HT1080 (cell line): ENCODE measurements at regions not wholly inside any gene's neighbourhood (a gene's known extent, or its start where the extent isn't known, plus 50 kb on each side); places are given as distances from the start of the nearest gene placed in this dataset.

ENCODE experiments used
- DNase-seq: peaks from one replicate; pipeline ENCODE4 v3.0.0-alpha.2; 2015; ENCODE audit warnings: low read depth

DNA sequence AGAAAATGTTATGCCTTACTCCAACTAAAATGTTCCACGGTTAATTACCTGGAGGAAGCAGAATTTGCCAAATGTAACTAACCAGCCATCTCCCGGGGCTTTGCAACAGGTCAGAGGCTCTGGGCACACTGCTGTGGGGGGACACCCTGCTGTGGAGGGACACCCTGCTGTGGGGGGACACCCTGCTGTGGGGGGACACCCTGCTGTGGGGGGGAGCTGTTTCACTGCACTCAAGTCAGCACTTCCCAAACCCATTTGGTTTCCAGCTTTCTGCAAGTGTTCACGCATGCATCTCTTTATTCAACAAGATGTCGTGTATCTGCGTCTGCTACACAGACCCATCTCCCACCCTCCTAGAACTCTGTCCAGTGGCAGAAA is 239.5 kb downstream of the C16orf95 start:
- DNase-seq: no peak

DNA sequence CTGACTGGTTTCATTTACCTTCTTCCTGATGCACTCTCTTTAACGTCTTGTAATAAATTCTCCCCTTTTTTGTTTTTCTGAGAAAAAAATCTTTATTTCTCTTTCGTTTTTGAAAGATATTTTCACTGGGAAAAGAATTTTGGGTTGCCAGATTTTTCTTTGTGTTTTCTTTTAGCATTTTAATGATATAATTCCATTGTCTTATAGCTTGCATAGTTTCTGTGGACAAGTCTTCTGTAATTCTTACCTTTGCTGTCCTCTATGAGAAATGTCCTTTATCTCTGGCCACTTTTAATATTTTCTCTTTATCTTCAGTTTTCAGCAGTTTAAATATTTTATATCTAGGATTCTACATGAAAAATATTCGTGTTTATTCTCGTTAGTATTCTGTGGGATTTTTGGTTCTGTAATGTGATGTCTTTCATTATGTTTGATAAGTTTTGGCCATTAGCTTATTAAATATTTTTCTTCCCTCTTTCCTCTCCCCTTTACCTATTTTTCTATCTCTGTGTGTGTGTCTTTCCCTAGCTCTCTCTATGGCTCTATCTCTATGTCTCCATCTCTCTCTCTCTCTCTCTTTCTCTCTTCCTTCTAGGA is 236.5 kb downstream of the C16orf95 start:
- DNase-seq: no peak

DNA sequence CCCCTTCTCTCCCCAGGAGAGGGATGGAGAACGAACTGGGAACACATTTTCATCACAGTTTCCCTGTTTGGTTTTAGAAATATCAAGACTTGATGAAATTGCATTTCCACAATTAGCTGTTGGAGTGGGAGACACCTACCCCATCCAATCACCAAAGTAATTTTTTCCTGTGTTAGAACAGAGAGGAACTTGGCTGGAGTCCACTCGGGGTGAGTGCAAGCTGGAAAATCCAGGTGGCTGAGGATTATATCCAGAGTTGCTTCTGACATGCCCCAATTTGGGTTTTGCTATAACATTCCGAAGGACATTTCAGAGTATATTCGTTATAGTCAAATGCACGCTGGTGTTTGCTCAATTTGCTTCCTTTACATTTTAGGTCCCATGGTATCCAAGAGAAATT is 231.8 kb downstream of the C16orf95 start:
- DNase-seq: no peak

DNA sequence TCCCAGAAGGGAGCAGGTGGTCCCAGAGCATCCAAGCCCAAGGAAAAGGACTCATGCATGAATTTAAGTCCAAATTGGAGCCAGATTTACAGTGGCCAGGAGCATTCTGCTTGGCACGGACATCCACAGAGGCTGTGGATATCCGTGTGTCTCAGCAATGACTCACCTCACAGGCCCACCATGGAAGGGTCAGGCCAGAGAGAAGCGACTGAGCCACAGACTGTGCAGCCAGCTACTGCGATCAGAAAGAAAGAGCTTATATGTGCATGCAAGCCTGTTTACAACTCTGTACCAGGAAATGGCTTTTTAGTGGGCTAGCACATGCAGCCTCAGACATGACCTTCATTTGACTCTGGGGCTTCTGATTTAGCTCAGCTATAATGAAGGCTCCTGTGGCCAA is 231.0 kb downstream of the C16orf95 start:
- no peak for DNase-seq

DNA sequence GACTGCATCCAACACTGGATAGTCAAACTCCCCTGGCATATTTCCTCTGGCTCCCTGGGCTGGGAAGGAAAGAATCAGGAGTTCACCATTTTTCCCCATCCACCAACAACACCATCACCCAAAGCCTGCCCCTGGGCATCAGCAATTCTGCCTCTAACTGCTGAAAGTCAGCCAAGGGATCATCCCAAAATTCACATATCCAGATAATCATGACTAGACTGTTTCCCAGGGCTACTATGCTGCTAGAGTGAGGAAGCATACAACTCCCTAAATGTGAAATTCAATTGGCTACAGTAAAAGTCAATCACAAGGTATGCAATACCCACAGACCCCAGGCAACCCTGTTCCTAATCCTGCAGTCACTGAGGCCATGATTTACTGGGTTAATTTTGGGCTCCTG is 230.6 kb downstream of the C16orf95 start:
- DNase-seq: no peak

DNA sequence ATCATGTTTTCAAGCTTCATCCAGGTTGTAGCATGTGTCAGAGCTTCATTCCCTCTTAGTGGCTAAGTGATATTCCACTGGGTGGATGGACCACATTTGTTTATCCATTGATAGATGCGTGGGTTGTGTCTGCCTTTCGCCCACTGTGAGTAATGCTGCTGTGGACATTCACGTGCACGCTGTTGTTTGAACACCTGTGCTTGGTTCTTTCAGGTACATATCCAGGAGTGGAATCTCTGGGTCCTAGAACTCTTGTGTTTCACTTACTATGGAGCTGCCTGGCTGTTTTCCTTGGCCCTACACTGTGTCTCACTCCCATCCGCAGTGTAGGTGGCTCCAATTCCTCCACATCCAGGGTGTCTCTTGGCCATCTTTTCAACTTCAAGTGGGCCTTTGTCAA is 224.2 kb downstream of the C16orf95 start:
- DNase-seq: no peak

DNA sequence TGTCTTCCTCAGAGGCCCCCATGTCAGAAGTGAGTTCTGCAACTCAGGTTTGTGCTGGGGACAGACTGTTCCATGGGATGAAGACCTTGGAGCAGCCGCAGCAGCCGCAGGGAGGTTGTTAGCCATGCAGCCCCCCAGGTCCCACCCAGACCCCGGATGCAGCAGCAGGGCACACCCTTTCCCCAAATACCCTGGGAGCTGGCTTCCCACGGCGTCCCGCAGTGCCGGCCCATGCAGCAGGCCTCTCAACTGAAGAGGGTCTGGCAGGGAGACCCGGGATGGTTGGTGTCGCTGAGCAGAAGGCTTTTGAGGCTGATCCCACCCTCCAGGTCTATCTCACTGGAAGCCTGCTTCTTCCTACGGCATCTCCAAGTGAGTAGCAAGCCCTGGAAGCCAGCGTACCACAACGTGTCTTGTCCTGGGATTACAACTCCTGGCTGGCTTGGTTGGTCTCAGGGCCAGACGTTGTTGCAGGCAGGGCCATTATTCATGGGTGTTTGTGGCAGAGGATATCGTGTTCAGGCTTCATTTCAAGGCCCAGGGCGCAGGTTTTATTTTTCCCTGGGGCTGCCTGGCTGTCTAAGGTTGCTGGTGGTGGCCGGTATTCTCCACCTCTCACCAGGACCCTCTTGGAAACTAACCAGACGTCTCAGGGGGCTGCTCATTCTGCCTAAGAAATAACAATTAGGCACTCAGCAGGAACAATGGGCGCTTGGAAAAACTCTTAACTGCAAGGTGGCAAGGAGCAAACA is 223.2 kb downstream of the C16orf95 start:
- no peak for DNase-seq

DNA sequence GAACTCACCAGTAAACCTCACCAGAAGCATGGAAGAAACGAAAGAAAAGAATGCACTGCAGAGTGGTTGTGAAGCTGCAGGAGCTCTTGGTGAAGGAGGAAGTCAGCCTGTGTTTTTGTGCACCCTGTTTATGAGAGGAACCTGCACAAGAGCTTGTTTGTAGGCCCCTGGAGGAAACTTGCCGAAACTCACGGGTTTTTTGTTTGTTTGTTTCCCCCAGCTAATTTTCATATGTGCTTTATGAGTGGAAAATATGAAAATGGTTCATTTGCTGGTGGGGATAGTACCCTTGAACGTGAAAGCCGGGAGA is 222.7 kb downstream of the C16orf95 start:
- no peak for DNase-seq

DNA sequence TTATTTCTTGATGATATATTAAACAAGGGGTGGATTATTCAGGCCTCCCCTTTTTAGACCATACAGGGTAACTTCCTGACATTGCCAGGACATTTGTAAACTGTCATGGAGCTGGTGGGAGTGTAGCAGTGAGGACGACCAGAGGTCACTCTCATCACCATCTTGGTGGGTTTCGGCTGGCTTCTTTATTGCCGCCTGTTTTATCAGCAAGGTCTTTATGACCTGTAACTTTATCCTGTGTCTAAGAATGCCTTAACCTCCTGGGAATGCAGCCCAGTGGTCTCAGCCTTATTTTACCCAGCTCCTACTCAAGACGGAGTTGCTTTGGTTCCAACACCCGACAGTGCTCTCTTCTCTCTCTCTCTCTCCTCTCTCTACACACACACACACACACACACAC is 221.9 kb downstream of the C16orf95 start:
- DNase-seq: no peak

DNA sequence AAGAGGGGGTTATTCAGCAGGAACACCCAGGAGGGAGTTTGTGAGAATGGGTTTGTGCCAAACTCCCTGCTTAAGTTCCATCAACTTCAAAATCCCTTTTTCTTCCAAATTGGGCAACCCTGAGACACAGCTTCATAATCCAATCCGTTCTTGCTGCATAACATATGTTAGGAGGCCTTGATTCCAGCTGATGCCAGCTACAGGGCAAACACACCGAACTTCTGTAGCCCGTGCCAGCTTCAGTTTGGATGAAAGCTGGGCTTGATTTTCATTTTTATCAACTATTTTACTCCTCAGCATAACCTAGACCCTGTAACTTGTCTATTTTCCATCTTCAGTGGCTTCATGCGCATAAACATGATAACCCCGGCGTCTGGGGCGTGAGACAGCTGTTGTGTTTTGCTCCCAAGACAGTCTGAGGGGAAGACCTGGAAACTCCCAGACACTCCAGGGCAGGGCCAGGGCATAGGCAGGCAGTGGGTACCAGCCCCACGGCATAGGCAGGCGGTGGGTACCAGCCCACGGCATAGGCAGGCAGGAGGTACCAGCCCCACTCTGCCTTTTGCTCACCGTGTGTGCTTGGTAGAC is 220.4 kb downstream of the C16orf95 start:
- DNase-seq: no peak

DNA sequence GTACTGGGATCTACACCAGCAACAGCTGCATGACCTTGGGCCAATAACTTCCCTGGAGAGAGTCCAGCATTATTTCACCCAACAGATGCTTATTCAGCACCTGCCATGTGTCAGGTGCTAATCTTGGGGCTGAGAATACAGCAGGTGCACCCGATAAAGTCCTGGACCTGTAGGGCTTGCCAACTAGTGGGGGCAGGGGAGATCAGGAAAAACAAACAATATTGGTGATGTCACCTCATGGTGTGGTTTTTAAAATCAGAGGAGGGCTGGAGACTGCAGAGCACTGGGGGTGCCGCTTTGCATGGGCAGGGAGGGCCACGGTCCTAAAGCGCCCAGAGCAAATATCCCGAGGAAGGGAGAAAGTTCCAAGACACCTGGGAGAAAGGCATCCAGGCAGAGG is 218.8 kb downstream of the C16orf95 start:
- DNase-seq: no peak

DNA sequence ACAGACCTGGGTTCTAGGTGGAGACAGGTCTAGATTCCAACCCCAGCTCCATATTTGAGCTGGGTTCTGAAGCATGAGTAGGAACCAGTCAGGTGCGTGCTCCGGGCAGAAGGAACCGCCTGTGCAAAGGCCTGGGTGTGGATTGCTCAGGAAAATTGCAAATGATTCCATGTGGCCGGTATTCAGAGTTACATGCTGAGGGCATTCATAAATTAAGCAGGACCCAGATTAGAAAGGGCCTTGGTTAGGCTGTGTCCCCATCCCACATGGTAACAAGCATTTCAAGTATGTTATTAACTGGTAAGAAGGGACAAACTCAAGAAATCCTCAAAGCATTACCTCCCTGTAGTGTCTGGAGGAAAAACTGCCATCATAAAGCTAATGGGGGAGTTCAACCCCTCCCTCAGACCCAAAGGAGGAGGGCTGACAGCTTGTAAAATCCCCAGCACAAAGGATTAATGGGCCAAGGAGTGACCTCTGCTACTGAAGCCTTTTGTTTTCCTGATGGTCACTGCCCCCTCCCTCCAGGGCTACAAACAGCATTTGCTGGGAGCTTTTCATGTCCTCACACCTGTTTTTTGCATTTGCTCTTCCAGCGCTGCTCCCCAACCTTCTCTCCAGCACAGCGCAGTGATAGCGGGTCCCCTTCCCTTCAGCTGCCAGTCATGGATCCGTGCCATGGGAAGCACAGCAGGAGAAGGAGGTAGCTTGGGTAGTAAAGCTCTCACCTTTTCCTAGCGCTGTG is 218.0 kb downstream of the C16orf95 start:
- DNase-seq: no peak

DNA sequence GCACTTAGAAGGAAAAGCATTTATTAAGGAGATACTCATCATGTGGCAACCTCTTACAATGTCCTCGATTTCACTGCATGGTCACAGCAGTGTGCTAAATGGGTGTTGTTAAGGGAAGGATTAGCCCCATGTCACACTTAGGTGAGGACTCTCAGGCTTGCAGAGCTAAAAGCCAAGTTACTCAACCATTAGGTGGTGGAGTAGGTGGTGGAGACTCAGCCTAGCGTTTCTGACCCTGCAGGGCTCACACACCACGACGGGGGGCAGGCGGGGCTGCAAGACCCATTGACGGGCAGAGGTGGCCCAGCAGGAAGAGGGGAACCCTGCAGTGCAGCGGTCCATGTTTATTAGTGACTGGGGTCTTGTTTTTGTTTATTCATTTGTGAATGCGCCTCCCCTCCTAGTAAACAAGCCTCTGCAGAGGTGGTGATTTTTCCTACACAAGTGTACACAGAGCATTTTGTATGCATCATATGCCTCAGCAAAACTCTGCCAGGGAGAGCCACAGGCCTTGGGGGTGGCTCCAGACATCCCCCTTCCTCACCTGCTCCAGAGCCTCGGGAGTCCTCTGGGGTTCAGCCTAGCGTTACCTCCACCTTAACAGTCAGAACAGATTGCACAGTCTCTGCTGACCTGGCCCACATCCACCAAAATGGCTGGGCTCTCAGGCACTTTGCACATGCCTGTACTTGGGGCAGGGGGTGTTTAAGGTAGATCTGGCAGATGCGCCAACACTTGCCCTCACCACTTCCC is 216.7 kb downstream of the C16orf95 start:
- DNase-seq: no peak

DNA sequence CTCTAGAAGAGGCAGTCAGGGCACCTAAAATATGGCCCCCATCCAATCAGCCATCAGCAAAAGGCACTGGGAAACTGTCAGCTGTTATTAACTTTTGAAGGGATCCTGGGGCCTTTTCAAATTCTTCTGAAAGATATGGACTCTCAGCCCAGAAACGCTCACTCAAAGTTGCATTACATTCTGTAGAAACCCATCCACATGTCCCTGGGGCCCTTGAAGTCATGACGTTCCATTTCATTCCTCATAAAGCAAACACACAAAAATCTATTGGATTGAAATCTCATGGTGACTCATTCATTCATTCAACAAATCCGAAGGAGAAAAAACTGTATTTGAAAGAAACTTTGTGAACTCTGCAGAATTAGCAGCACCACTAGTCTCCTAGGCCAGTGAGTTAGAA is 215.3 kb downstream of the C16orf95 start:
- DNase-seq: no peak

DNA sequence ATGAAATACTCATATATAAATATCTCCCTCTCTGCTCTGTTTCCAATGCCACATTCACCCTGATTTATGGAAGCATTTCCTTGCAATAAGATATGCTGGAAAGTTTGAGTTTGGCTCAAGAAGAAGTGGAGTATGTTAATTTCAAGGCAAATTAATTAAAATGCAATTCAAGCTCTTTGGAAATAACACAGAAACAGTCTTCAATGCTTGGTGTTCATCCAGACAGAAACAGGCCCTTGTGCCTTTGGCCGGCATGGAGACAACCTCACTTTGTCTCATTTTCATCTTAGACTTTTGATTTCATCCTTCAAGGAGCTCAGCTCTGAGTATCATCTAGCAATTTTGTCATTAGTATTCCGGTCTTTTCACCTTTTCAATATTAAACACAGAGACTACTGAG is 210.0 kb downstream of the C16orf95 start:
- no peak for DNase-seq

DNA sequence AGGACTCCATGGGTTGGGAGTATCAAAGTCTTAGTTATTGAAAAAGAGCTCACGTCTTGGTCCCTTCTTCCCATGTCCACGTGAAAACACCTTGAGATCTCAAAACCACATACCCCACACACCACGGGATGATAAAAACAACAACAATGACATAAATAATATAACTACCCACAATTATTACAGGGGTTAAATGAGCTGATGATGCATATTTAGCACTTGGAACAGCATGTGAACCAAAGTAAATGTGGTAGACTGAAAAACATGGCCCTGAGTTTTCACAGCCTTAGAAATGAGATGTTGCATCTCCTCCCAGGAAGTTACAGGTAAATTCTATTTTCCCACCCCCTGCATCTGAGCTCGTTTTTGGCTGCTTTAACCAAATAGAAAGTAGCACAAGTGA is 208.9 kb downstream of the C16orf95 start:
- no peak for DNase-seq

DNA sequence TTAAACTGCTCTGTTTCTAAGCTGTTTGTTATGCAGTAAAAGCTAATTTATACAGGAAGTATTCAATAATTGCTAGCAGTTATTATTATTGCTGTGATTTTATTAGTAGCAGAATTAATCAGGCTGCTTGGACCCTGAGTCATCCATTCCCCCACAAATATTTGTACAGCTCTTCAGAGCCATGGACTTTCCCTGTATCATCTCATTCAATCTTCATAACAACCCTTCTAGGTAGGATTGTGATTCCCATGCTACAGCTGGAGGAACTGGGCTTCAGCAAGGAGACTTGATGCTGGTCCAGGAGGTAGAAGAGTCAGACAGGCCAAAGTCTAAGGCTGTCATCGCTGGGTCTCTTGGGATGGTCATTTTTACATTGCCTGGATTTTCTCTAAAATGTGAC is 208.3 kb downstream of the C16orf95 start:
- no peak for DNase-seq

DNA sequence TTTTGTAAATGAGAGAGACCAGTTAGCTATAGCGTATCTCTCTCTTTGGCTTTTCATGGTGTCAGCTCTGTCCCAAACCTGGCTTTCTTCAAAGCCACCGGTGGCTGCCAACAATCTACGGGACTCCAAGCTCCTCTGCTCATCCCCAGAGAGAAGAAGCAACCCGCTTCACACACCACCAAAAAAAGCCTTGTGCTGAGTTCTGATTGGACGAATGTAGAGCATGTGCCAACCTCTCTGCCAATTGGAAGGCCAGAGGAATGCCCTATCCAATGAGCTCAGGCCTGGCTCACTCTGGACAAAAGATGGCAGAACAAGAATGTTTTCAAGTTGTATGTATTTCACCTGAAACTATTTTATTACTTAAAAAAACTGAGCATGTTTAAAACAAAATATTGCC is 202.4 kb downstream of the C16orf95 start:
- DNase-seq: no peak

DNA sequence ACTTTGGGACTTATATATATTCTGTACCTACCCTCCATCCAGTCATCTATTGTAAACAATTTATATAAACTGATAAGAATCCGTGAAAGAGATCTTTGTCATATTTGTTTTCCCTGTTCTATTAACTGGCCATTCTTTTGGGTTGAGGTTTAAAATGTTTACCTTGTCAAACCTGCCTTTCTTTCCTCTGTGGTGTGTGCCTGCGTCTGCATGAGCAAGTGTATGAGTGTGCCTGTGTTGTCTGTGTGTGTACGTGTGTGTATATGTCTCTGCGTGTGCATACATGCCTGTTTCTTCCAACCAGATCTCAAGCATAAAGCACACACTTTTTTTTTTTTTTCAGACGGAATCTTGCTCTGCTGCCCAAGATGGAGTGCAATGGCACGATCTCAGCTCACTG is 201.5 kb downstream of the C16orf95 start:
- no peak for DNase-seq

DNA sequence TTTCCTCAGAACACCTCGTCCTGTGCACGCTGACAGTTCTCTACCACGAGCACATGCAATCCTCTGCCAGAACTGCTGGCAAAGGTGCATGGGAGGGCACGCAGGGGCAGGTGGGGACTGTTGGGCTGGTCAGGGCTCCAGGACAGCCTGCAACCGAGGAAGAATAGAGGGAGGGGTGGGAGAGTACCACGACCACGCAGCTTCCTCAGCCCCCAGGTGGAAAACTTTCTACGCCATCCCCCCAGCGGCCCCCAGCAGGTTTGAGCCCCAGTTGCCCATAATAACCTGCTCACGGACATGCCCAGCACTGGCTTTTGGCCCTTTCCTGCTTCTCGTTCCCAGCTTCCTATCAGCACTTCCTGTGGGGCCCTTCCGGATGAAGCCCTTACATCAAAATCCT is 199.3 kb downstream of the C16orf95 start:
- no peak for DNase-seq

DNA sequence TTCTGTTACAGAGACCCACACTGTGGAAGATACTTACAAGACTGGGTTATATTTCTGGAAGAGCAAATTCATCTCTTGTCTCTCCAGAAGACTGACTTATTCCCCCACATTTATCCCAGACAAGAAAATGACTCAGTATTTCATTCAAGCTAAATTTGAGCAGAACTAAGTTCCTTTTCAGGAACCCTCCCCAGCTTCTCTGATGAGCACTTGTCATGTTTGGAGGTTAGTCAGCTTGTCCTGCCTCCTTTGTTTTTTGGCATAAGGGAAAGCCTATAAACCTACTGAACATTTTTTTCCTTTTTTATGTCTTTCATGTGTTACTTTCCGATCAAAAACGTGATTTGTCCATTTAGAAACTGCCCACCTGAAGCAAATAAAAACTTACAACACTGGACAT is 198.0 kb downstream of the C16orf95 start:
- no peak for DNase-seq

DNA sequence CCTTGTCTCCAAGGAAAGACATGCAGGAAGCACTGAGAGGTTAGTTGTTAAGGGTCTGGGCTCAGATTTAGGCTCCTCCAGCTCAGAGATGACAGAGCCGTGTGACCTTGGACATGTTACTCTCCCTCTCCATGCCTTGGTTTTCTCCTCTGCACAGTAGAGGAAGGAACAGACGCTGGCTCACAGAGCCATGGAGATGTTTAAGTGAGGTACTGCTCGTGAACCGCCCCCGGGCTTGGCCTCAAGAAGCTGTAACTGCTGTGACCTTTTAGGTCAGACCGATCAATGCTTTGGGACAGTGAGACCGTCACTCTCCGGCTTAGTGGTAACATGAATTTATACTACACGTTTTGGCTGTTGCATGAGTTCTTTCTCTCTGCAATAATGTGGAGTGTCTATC is 197.4 kb downstream of the C16orf95 start:
- DNase-seq: no peak
